ENCODE measurements at regions not wholly inside any gene's neighbourhood (a gene's known extent, or its start where the extent isn't known, plus 50 kb on each side); places are given as distances from the start of the nearest gene placed in this dataset.

DNA sequence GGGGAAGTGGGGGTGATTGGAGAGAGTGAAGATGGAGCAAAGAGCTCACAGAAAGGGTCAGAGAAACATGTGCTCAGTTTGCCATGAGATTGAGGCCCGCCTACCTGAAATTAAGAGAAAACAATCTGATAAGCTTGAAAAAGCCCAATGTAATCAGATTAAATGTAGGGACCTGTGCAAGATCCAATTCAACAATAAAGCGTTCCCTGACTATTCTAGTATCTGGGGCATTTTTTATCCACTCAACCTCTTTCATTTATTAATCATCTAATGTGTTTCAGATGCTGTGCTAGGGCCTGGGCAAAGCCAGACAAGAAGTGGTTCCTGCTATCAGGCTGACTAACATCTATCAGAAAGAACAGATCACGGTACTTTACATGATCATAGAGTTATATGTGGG is 238.4 kb upstream of the MYO3A start:
- H4K20me1 ChIP-seq (replicated peaks in 1 of 2; ENCODE audit: control insufficient read depth in 1 of 2, insufficient read depth in 2 of 2, low read length in 2 of 2): no peaks in the 10 kb centered on the region
- H3K9me3 ChIP-seq (ENCODE audit: insufficient read depth in 2 of 2, low read depth in 1 of 2, low read length in 1 of 2): no peaks in the 10 kb centered on the region
- no peak overlapping the region for H2BK120ac ChIP-seq (replicated peaks; ENCODE audit: low read depth, low read length)
- no peak overlapping the region for H4K91ac ChIP-seq (replicated peaks; ENCODE audit: insufficient read length, low read length)
- H3K4me3 ChIP-seq (ENCODE audit: extremely low read depth in 1 of 4, insufficient read depth in 2 of 4, low read depth in 3 of 4, low read length in 4 of 4): no peak overlapping the region
- H2BK20ac ChIP-seq (ENCODE audit: low read length): no peak overlapping the region
- WGBS, 2 experiments (ENCODE audit: extremely low coverage in 1 of 2, insufficient coverage in 1 of 2, insufficient read length in 1 of 2, insufficient replicate concordance in 2 of 2, low coverage in 1 of 2, low lambda C conversion rate in 2 of 2, missing lambda C conversion rate in 1 of 2): 72% methylated on average over 3 of the region's 3 CpGs; no CpG with 5 or more reads in 1 of the 2 experiments
- no peaks in the 10 kb centered on the region for H3K79me1 ChIP-seq (ENCODE audit: low read depth, low read length)
- no peak overlapping the region for H3K56ac ChIP-seq (replicated peaks; ENCODE audit: insufficient read length, low read depth, low read length)
- no peaks in the 10 kb centered on the region for H3K79me2 ChIP-seq (ENCODE audit: control insufficient read depth in 1 of 2, insufficient read depth in 2 of 2, low read length in 2 of 2)
- no peak overlapping the region for H4K8ac ChIP-seq (ENCODE audit: extremely low read depth, insufficient read depth, low read length)
- H2BK5ac ChIP-seq (ENCODE audit: low read depth, low read length): no peak overlapping the region
- H3K36me3 ChIP-seq (ENCODE audit: control insufficient read depth in 2 of 4, insufficient read depth in 4 of 4, low read length in 3 of 4): no peaks in the 10 kb centered on the region
- H2BK12ac ChIP-seq (ENCODE audit: low read depth, low read length): no peak overlapping the region
- FAIRE-seq: no peak
- no peak overlapping the region for H3K23ac ChIP-seq (ENCODE audit: insufficient read length)
- H2BK15ac ChIP-seq (ENCODE audit: low read length): no peak overlapping the region
- no peak overlapping the region for H3K9ac ChIP-seq (replicated peaks in 1 of 4; ENCODE audit: extremely low read depth in 1 of 4, low read depth in 3 of 4, low read length in 3 of 4)
- H2AK5ac ChIP-seq (ENCODE audit: low read depth, low read length): no peak overlapping the region
- ChIA-PET CTCF (ENCODE audit: partially characterized antibody) (interaction anchor here (1.0 to 1.4 kb wide), 3 partner anchors 13 to 207 kb away, joined by 3 to 4 read pairs (median 4); no protein-coding TSS in a partner anchor), POLR2A (ENCODE audit: partially characterized antibody) (no interaction called here)
- no peak overlapping the region for H3K27ac ChIP-seq (ENCODE audit: low read depth, low read length)
- DNase-seq (ENCODE audit: low read depth in 1 of 2, low spot score in 2 of 2): no peak
- no peaks in the 10 kb centered on the region for H3K4me1 ChIP-seq (replicated peaks in 1 of 4; ENCODE audit: control insufficient read depth in 3 of 4, insufficient read depth in 4 of 4, low read length in 3 of 4)
- no peak overlapping the region for H3K18ac ChIP-seq (ENCODE audit: extremely low read depth, low read length)
- no peak overlapping the region for H3K4ac ChIP-seq (replicated peaks; ENCODE audit: insufficient read length, low read depth, low read length)
- H3K14ac ChIP-seq (ENCODE audit: insufficient read length): no peak overlapping the region
- H3K23me2 ChIP-seq (ENCODE audit: low read depth, low read length): no peaks in the 10 kb centered on the region
- H3K4me2 ChIP-seq (ENCODE audit: insufficient read depth in 1 of 2, low read depth in 2 of 2, low read length in 2 of 2): no peak overlapping the region
- H4K5ac ChIP-seq (ENCODE audit: insufficient read length, low read depth, low read length): no peak overlapping the region
- H2AFZ ChIP-seq (ENCODE audit: low read length): no peak overlapping the region
- no peaks in the 10 kb centered on the region for H3K27me3 ChIP-seq (replicated peaks in 1 of 4; ENCODE audit: control insufficient read depth in 3 of 4, extremely low read depth in 1 of 4, insufficient read depth in 3 of 4, low read length in 3 of 4)
- TF ChIP-seq YY1 (IDR thresholded peaks at IDR 0.05; ENCODE audit: low read depth, low read length): no peak
- no peak for TF ChIP-seq CHD2 (IDR thresholded peaks at IDR 0.05; ENCODE audit: low read length)
- TF ChIP-seq EP300 (IDR thresholded peaks at IDR 0.05; ENCODE audit: borderline replicate concordance in 1 of 2, low read depth in 2 of 2, low read length in 2 of 2): no peak
- TF ChIP-seq SUZ12 (IDR thresholded peaks at IDR 0.05; ENCODE audit: low read length): no peak
